Transverse colon (tissue), 4 donors: ENCODE measurements at regions not wholly inside any gene's neighbourhood (a gene's known extent, or its start where the extent isn't known, plus 50 kb on each side); places are given as distances from the start of the nearest gene placed in this dataset.

Source experiments
- DNase-seq: peaks from one replicate; pipeline ENCODE4 v3.0.0-alpha.2; 2019
- H3K27ac ChIP-seq, 4 donors: fragments of 200-600 bp; sonication (generic); 2 replicates each; pipeline ENCODE4 v1.5.1; 2016 to 2018; ENCODE audit warnings: inconsistent platforms in 4 of 4
- H3K27me3 ChIP-seq: fragments of 200-600 bp; sonication (generic); 2 replicates; pipeline ENCODE4 v1.5.1; 2017; ENCODE audit warnings: inconsistent platforms
- H3K36me3 ChIP-seq, 4 donors: fragments of 200-600 bp; sonication (generic); 2 replicates each; pipeline ENCODE4 v1.5.1; 2017 to 2019; ENCODE audit warnings: inconsistent platforms in 4 of 4
- H3K4me1 ChIP-seq, 4 donors: fragments of 200-600 bp; sonication (generic); 2 replicates each; pipeline ENCODE4 v1.5.1; 2017 to 2020; ENCODE audit warnings: inconsistent platforms in 4 of 4
- H3K4me3 ChIP-seq, 4 donors: fragments of 200-600 bp; sonication (generic); 1 replicate in 1 of 4; 2 replicates in 3 of 4; pipeline versions ENCODE4 v1.5.1 to v1.6.1; 2017 to 2019; ENCODE audit warnings: inconsistent platforms in 4 of 4
- H3K9me3 ChIP-seq, 2 donors: fragments of 200-600 bp; sonication (generic); 2 replicates each; pipeline ENCODE4 v1.5.1; 2017 to 2019; ENCODE audit warnings: inconsistent platforms in 2 of 2
- EP300 ChIP-seq: sonication (generic); formaldehyde crosslinking; IDR thresholded peaks from one replicate; pipeline ENCODE4 v1.6.1; 2017; ENCODE audit warnings: antibody characterized with exemption, low read depth
- POLR2A ChIP-seq: fragments of 450-650 bp; IDR thresholded peaks from one replicate; pipeline ENCODE4 v1.6.1; 2016; ENCODE audit warnings: antibody characterized with exemption, mild to moderate bottlenecking, moderate library complexity
- POLR2AphosphoS5 ChIP-seq, 3 donors: sonication (generic); formaldehyde crosslinking; IDR thresholded peaks; one replicate each; pipeline ENCODE4 v1.6.1; 2016; ENCODE audit warnings: antibody characterized with exemption in 3 of 3
- WGBS, 2 donors: methylation state at CpG; one replicate each; pipeline ENCODE4 v1.1.5; 2018; ENCODE audit warnings: low coverage in 1 of 2; 5-methylcytosine and 5-hydroxymethylcytosine counted together
- in situ Hi-C, 4 donors: fragments of 200-750 bp; cut with MboI; loops; one replicate each; pipeline versions ENCODE4 v1.15.0 to v1.15.1; 2017; ENCODE audit warnings: low sequenced_read_pairs in 3 of 4, low pct_ligation_motif_present in 1 of 4, low pct_unique_long_range_greater_than_20kb in 1 of 4
- intact Hi-C: fragments of 100-400 bp; cut with DNase I; formaldehyde crosslinking; loops from one replicate; pipeline ENCODE4 v1.15.1; 2023; ENCODE audit warnings: low total_unique reads
- TF ChIP-seq, protein P1 (sequence below), 5 experiments: fragments of 200-600 bp in 3 of 5; fragments of 450-650 bp in 2 of 5; sonication (generic) in 3 of 5; IDR thresholded peaks; 1 replicate in 2 of 5; 2 replicates in 3 of 5; pipeline ENCODE4 v1.5.1; 2016 to 2017; ENCODE audit warnings: antibody characterized with exemption in 5 of 5, inconsistent platforms in 3 of 5, mild to moderate bottlenecking in 2 of 5, moderate library complexity in 1 of 5

DNA sequence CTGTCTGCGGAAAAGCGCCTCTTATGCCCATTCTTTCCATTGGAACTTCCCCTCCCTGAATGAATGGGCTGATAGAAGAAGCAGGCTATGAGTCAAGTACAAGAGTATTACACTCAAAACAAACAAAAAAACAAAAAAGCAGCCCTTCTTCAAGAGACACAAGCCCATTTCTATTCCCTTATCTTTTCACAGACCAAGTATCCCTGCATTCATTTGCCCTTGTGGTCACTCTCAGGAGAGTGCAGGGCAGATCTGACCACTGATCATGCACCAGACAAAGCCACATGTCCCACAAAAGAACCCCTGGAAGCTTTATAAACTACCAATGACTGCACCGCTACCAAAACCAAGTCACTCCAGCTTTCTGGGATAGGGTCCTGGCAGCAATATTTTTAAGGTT lies 262.5 kb upstream of the TAS2R1 start:
- DNase-seq = no peak
- no peak for TF ChIP-seq POLR2AphosphoS5 (IDR thresholded peaks at IDR 0.05)
- no peak for TF ChIP-seq EP300
- TF ChIP-seq POLR2A = no peak
- TF ChIP-seq, protein P1, sequence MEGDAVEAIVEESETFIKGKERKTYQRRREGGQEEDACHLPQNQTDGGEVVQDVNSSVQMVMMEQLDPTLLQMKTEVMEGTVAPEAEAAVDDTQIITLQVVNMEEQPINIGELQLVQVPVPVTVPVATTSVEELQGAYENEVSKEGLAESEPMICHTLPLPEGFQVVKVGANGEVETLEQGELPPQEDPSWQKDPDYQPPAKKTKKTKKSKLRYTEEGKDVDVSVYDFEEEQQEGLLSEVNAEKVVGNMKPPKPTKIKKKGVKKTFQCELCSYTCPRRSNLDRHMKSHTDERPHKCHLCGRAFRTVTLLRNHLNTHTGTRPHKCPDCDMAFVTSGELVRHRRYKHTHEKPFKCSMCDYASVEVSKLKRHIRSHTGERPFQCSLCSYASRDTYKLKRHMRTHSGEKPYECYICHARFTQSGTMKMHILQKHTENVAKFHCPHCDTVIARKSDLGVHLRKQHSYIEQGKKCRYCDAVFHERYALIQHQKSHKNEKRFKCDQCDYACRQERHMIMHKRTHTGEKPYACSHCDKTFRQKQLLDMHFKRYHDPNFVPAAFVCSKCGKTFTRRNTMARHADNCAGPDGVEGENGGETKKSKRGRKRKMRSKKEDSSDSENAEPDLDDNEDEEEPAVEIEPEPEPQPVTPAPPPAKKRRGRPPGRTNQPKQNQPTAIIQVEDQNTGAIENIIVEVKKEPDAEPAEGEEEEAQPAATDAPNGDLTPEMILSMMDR (IDR thresholded peaks at IDR 0.05) = no peak
- Histone ChIP-seq H3K4me1 (no peaks in the 10 kb centered on the region), H3K9me3 (no peaks in the 10 kb centered on the region), H3K4me3 (no peak overlapping the region), H3K27ac (no peak overlapping the region), H3K36me3 (no peaks in the 10 kb centered on the region), H3K27me3 (no peaks in the 10 kb centered on the region)
- in situ Hi-C loops = no loop called here
- intact Hi-C loops = no loop called here
- WGBS, 2 donors = 80 to 83% methylated on average over 1 to 3 of the region's 3 CpGs

DNA sequence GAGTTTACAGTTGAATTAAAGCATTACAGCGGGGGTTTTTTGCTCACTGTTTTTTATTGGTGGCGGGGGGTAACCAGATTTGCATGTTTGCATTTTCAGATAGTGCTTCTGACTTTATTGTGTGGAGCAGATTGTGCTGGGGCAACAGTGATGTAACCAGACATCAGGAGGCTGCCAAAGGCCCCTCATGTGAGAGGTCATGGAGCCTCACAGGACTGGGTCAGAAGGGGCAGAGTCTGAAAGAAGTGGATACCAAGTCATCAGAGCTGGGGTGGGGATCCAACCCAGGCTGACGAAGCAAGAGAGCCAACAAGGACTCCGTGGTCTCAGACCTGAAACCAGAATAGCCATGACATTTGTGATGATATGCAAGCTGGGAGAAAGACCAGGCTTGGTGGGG lies 259.4 kb upstream of the TAS2R1 start:
- no peak overlapping the region for H3K4me3 ChIP-seq
- no peaks in the 10 kb centered on the region for H3K4me1 ChIP-seq
- H3K9me3 ChIP-seq = no peaks in the 10 kb centered on the region
- no peak overlapping the region for H3K27ac ChIP-seq
- intact Hi-C loops (no loop called here), in situ Hi-C loops (no loop called here)
- TF ChIP-seq POLR2A (no peak), EP300 (no peak), POLR2AphosphoS5 (IDR thresholded peaks at IDR 0.05) (no peak)
- TF ChIP-seq, protein P1 (IDR thresholded peaks at IDR 0.05) = no peak
- H3K36me3 ChIP-seq = no peaks in the 10 kb centered on the region
- DNase-seq = no peak
- 81% methylated on average over 4 of the region's 4 CpGs; no CpG with 5 or more reads in 1 of the 2 donors for WGBS, 2 donors
- no peaks in the 10 kb centered on the region for H3K27me3 ChIP-seq

DNA sequence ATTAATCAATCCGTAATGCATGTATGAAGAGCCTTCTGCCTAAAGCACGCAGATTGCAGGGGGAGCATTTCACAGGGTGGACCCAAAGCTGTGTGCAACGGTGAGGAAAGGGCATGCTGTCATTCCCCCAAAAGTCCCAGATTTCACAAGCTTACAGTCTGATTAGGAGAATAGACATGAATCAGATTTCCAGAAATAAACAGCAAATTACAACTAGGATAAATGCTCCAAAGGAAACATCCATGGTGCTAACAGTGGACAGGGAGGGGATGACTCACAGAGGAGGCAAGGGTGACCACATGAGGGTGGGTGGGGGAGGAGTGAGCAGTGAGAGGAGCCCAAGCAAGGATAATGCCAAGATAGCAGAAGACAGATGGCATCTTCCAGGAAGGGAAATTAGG lies 258.4 kb upstream of the TAS2R1 start:
- 79% methylated on average over 3 of the region's 3 CpGs; no CpG with 5 or more reads in 1 of the 2 donors for WGBS, 2 donors
- Histone ChIP-seq H3K27ac (no peak overlapping the region), H3K4me3 (no peak overlapping the region), H3K4me1 (no peaks in the 10 kb centered on the region), H3K9me3 (no peaks in the 10 kb centered on the region), H3K36me3 (no peaks in the 10 kb centered on the region), H3K27me3 (no peaks in the 10 kb centered on the region)
- intact Hi-C loops = no loop called here
- in situ Hi-C loops = no loop called here
- DNase-seq = no peak
- TF ChIP-seq, protein P1 (IDR thresholded peaks at IDR 0.05) = no peak
- TF ChIP-seq EP300 (no peak), POLR2A (no peak), POLR2AphosphoS5 (IDR thresholded peaks at IDR 0.05) (no peak)

DNA sequence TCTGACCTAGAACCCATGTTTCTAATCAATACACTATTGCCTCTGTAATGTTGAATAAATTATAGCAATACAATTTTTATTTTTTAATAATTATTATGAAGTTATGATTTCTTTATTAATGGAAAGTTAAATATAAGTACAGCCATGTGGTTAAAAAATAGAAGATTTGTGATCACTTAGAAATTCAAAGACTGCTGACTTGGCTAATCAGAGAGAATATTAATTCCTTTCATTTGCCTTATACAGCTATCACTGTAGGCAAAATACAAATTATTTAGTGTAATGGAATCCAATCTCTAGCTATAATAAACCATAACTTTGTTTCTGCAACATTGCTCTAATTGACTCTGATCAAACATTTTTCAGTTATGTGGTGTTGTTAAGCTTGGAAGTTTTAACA lies 255.0 kb upstream of the TAS2R1 start:
- H3K27ac ChIP-seq = no peak overlapping the region
- no peak overlapping the region for H3K4me3 ChIP-seq
- no peaks in the 10 kb centered on the region for H3K27me3 ChIP-seq
- peaks cover 6 to 7% of the 10 kb centered on the region in 2 donors for H3K9me3 ChIP-seq
- no peaks in the 10 kb centered on the region for H3K4me1 ChIP-seq
- DNase-seq = no peak
- no peak for TF ChIP-seq POLR2A
- TF ChIP-seq, protein P1 (IDR thresholded peaks at IDR 0.05) = no peak
- no peak for TF ChIP-seq EP300
- no peak for TF ChIP-seq POLR2AphosphoS5 (IDR thresholded peaks at IDR 0.05)
- in situ Hi-C loops = no loop called here
- H3K36me3 ChIP-seq = no peaks in the 10 kb centered on the region
- intact Hi-C loops = no loop called here
